ENCODE measurements at regions not wholly inside any gene's neighbourhood (a gene's known extent, or its start where the extent isn't known, plus 50 kb on each side); places are given as distances from the start of the nearest gene placed in this dataset.

DNA sequence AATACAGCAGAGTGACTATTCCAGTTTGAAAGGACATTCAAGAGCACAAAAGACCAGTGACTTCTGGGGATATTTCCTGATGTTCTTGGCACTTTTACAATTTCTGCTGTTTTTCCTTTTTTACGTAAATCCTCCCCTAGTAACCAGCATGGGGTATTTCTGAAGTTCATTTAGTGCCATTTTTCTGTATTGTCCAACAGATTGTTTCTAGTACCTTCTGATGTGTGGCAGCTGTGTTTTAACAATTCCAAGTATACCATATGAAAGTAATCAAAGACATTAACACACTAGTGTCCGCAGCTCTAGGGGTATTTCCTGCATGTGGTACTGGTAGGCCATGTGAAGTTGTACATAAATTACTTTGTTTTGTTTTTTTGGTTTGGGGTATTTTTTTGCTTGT is 53.0 kb upstream of the SMARCA2 start:
- ChIA-PET POLR2A (no interaction called here), CTCF (no interaction called here)
- TF ChIP-seq, protein P1, sequence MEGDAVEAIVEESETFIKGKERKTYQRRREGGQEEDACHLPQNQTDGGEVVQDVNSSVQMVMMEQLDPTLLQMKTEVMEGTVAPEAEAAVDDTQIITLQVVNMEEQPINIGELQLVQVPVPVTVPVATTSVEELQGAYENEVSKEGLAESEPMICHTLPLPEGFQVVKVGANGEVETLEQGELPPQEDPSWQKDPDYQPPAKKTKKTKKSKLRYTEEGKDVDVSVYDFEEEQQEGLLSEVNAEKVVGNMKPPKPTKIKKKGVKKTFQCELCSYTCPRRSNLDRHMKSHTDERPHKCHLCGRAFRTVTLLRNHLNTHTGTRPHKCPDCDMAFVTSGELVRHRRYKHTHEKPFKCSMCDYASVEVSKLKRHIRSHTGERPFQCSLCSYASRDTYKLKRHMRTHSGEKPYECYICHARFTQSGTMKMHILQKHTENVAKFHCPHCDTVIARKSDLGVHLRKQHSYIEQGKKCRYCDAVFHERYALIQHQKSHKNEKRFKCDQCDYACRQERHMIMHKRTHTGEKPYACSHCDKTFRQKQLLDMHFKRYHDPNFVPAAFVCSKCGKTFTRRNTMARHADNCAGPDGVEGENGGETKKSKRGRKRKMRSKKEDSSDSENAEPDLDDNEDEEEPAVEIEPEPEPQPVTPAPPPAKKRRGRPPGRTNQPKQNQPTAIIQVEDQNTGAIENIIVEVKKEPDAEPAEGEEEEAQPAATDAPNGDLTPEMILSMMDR (IDR thresholded peaks at IDR 0.05): no peak
- Mint-ChIP-seq H3K27ac (no peak overlapping the region), H3K27me3 (no peaks in the 10 kb centered on the region), H3K4me3 (no peak overlapping the region), H3K9me3 (no peaks in the 10 kb centered on the region), H3K4me1 (ENCODE audit: low read depth) (no peaks in the 10 kb centered on the region), H3K36me3 (ENCODE audit: low read depth) (no peaks in the 10 kb centered on the region)
- ATAC-seq: no peak
- no peak for DNase-seq
- intact Hi-C loops (cut with micrococcal nuclease): no loop called here

DNA sequence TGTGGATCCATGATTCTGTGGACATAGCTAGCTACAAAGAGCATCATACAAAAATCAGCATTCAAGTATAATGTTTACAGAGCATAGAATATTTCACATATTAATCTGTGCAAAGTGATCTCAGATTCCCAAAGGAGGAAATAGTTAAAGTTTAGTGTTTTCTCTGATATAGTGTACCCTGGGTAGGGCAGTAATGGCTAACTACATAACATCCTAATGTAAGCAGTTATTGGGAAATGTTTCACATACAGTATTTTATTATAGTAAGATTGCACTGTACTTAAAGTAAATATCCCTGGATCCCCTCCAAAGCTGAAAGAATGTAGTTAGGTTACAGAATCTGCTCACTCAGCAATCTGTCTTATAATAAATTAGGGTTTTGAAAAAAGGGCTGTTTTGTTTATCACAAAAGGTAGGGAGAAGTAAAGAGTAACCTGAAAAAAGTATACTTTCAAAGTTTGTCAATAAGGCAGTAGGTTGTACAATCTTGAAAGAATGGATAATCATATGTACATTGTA is 52.5 kb upstream of the SMARCA2 start:
- no peaks in the 10 kb centered on the region for H3K27me3 Mint-ChIP-seq
- intact Hi-C loops (cut with micrococcal nuclease): no loop called here
- ChIA-PET POLR2A (no interaction called here), CTCF (interaction anchor here (0.9 kb wide), 1 partner anchor 23 kb away, joined by 3 read pairs; no protein-coding TSS in a partner anchor)
- no peaks in the 10 kb centered on the region for H3K36me3 Mint-ChIP-seq (ENCODE audit: low read depth)
- ATAC-seq (no peak), DNase-seq (no peak)
- TF ChIP-seq, protein P1 (IDR thresholded peaks at IDR 0.05): no peak
- H3K4me3 Mint-ChIP-seq: no peak overlapping the region
- no peaks in the 10 kb centered on the region for H3K4me1 Mint-ChIP-seq (ENCODE audit: low read depth)
- no peak overlapping the region for H3K27ac Mint-ChIP-seq
- H3K9me3 Mint-ChIP-seq: no peaks in the 10 kb centered on the region

DNA sequence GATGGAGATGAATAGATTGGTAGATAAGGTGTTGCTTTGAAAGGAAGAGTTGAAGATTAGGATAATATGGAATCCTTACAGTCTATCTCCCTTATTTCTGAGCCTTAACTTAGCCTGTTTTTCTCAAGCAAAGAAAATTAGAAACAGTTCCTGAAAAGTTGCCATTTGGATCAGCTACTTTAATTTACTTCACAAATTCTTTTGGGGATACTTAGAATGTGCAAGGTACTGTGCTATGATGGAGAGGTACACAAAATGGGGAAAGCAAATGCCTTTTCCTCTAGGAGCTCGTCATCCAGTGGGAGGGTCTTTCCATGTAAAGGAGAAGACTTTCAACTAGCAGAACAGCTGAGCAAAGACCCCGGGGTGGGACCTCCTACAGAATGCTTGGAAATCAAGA is 51.1 kb upstream of the SMARCA2 start:
- no peaks in the 10 kb centered on the region for H3K27me3 Mint-ChIP-seq
- H3K4me3 Mint-ChIP-seq: no peak overlapping the region
- H3K9me3 Mint-ChIP-seq: no peaks in the 10 kb centered on the region
- intact Hi-C loops (cut with micrococcal nuclease): no loop called here
- H3K27ac Mint-ChIP-seq: no peak overlapping the region
- H3K4me1 Mint-ChIP-seq (ENCODE audit: low read depth): no peaks in the 10 kb centered on the region
- ChIA-PET CTCF (interaction anchor here (1.3 kb wide), 1 partner anchor 25 kb away, joined by 4 read pairs; no protein-coding TSS in a partner anchor), POLR2A (interaction anchor here (1.6 kb wide), 1 partner anchor 52 kb away, joined by 3 read pairs; no protein-coding TSS in a partner anchor)
- ATAC-seq: no peak
- no peaks in the 10 kb centered on the region for H3K36me3 Mint-ChIP-seq (ENCODE audit: low read depth)
- no peak for DNase-seq
- TF ChIP-seq, protein P1 (IDR thresholded peaks at IDR 0.05): no peak
